ENCODE measurements at regions not wholly inside any gene's neighbourhood (a gene's known extent, or its start where the extent isn't known, plus 50 kb on each side); places are given as distances from the start of the nearest gene placed in this dataset.

GRCh38 chr9:109601181-109601580, 103.1 kb upstream of the PTPN3 start (continued):
- TF ChIP-seq ARID4B (CRISPR knock-in tag; IDR thresholded peaks at IDR 0.05; ENCODE audit: borderline replicate concordance) (no peak), RORB (CRISPR knock-in tag; IDR thresholded peaks at IDR 0.05) (no peak)

- no peak overlapping the region for H3K27ac Mint-ChIP-seq
- TF ChIP-seq USF2 (CRISPR knock-in tag; IDR thresholded peaks at IDR 0.05) (no peak), SOX15 (CRISPR knock-in tag; IDR thresholded peaks at IDR 0.05) (no peak)
- peaks cover 10% of the 10 kb centered on the region for H3K4me1 Mint-ChIP-seq
- DNase-seq (ENCODE audit: low spot score): no peak
- H3K9me3 Mint-ChIP-seq: peaks cover 7% of the 10 kb centered on the region; the same call in 1 of the 2 replicates
- H3K4me3 Mint-ChIP-seq: no peak overlapping the region
- H3K36me3 Mint-ChIP-seq: no peaks in the 10 kb centered on the region
- ChIA-PET POLR2A (no interaction called here), CTCF (no interaction called here)
- ATAC-seq: no peak
- H3K27me3 Mint-ChIP-seq (ENCODE audit: low read depth): no peaks in the 10 kb centered on the region
These were observed 104.9 kb upstream of the PTPN3 start for GRCh38 chr9:109602987-109603386.

GRCh38 chr9:109604131-109604530, 106.0 kb upstream of the PTPN3 start:
- ATAC-seq: peak; percentile 46; the same call in 1 of the 2 replicates
- ChIA-PET POLR2A (no interaction called here), CTCF (no interaction called here)
- Mint-ChIP-seq H3K27ac (no peak overlapping the region), H3K36me3 (no peaks in the 10 kb centered on the region), H3K27me3 (ENCODE audit: low read depth) (no peaks in the 10 kb centered on the region), H3K9me3 (peaks cover 7% of the 10 kb centered on the region; the same call in 1 of the 2 replicates), H3K4me3 (no peak overlapping the region), H3K4me1 (peaks cover 10% of the 10 kb centered on the region)
- DNase-seq (ENCODE audit: low spot score): no peak
- TF ChIP-seq CREB1 (CRISPR knock-in tag; IDR thresholded peaks at IDR 0.05): no peak
- TF ChIP-seq ELF4 (CRISPR knock-in tag; IDR thresholded peaks at IDR 0.05; ENCODE audit: low read depth): no peak
- no peak for TF ChIP-seq ZNF416 (CRISPR knock-in tag; IDR thresholded peaks at IDR 0.05)
- no peak for TF ChIP-seq GRHL2 (CRISPR knock-in tag; IDR thresholded peaks at IDR 0.05; ENCODE audit: insufficient replicate concordance, severe bottlenecking)
- TF ChIP-seq PRRX2 (CRISPR knock-in tag; IDR thresholded peaks at IDR 0.05): no peak
- no peak for TF ChIP-seq OVOL2 (CRISPR knock-in tag; IDR thresholded peaks at IDR 0.05; ENCODE audit: borderline replicate concordance)
- TF ChIP-seq E2F4 (CRISPR knock-in tag; IDR thresholded peaks at IDR 0.05; ENCODE audit: borderline replicate concordance, low read depth): no peak
- TF ChIP-seq ARID4B (CRISPR knock-in tag; IDR thresholded peaks at IDR 0.05; ENCODE audit: borderline replicate concordance): no peak
- no peak for TF ChIP-seq ZBTB21 (CRISPR knock-in tag; IDR thresholded peaks at IDR 0.05; ENCODE audit: borderline replicate concordance)
- no peak for TF ChIP-seq MYBL2 (CRISPR knock-in tag; IDR thresholded peaks at IDR 0.05)
- TF ChIP-seq PREB (CRISPR knock-in tag; IDR thresholded peaks at IDR 0.05; ENCODE audit: borderline replicate concordance): no peak
- no peak for TF ChIP-seq NR2C2 (CRISPR knock-in tag; IDR thresholded peaks at IDR 0.05)
- no peak for TF ChIP-seq CTCF (IDR thresholded peaks at IDR 0.05)
- TF ChIP-seq NFYB (CRISPR knock-in tag; conservative IDR thresholded peaks at IDR 0.05; ENCODE audit: low read depth): no peak
- no peak for TF ChIP-seq ZNF423 (CRISPR knock-in tag; IDR thresholded peaks at IDR 0.05)
